ENCODE measurements at regions not wholly inside any gene's neighbourhood (a gene's known extent, or its start where the extent isn't known, plus 50 kb on each side); places are given as distances from the start of the nearest gene placed in this dataset.

GRCh38 chr12:125355614-125356013, 290.4 kb downstream of the AACS start:
- no peak overlapping the region for H3K27ac ChIP-seq
- TF ChIP-seq CTCF (IDR thresholded peaks at IDR 0.05) = no peak
- H3K4me3 ChIP-seq = no peak overlapping the region
- DNase-seq (ENCODE audit: low spot score) = no peak

GRCh38 chr12:125356111-125356510, 290.9 kb downstream of the AACS start:
- no peak for DNase-seq (ENCODE audit: low spot score)
- TF ChIP-seq CTCF (IDR thresholded peaks at IDR 0.05) = no peak
- no peak overlapping the region for H3K27ac ChIP-seq

GRCh38 chr12:125357561-125357960, 292.3 kb downstream of the AACS start:
- no peak for DNase-seq (ENCODE audit: low spot score)
- Histone ChIP-seq H3K4me3 (no peak overlapping the region), H3K27ac (no peak overlapping the region)
- no peak for TF ChIP-seq CTCF (IDR thresholded peaks at IDR 0.05)

More at GRCh38 chr12:125356111-125356510, 290.9 kb downstream of the AACS start:
- H3K4me3 ChIP-seq = no peak overlapping the region

GRCh38 chr12:125360540-125360939, 295.3 kb downstream of the AACS start:
- no peak for DNase-seq (ENCODE audit: low spot score)
- TF ChIP-seq CTCF (IDR thresholded peaks at IDR 0.05) = no peak
- no peak overlapping the region for H3K4me3 ChIP-seq
- no peak overlapping the region for H3K27ac ChIP-seq

- no peak for TF ChIP-seq CTCF (IDR thresholded peaks at IDR 0.05)
- Histone ChIP-seq H3K4me3 (no peak overlapping the region), H3K27ac (no peak overlapping the region)
- no peak for DNase-seq (ENCODE audit: low spot score)
These were observed 305.8 kb downstream of the AACS start for GRCh38 chr12:125371033-125371432.

GRCh38 chr12:125372085-125372484, 306.9 kb downstream of the AACS start:
- H3K4me3 ChIP-seq = no peak overlapping the region
- TF ChIP-seq CTCF (IDR thresholded peaks at IDR 0.05) = no peak
- H3K27ac ChIP-seq = no peak overlapping the region
- DNase-seq (ENCODE audit: low spot score) = no peak

- no peak for DNase-seq (ENCODE audit: low spot score)
- Histone ChIP-seq H3K4me3 (no peak overlapping the region), H3K27ac (no peak overlapping the region)
- TF ChIP-seq CTCF (IDR thresholded peaks at IDR 0.05) = no peak
These were observed 308.1 kb downstream of the AACS start for GRCh38 chr12:125373375-125373774.

Measured in coronary artery (tissue), 2 donors.